ENCODE measurements at regions not wholly inside any gene's neighbourhood (a gene's known extent, or its start where the extent isn't known, plus 50 kb on each side); places are given as distances from the start of the nearest gene placed in this dataset.

DNA sequence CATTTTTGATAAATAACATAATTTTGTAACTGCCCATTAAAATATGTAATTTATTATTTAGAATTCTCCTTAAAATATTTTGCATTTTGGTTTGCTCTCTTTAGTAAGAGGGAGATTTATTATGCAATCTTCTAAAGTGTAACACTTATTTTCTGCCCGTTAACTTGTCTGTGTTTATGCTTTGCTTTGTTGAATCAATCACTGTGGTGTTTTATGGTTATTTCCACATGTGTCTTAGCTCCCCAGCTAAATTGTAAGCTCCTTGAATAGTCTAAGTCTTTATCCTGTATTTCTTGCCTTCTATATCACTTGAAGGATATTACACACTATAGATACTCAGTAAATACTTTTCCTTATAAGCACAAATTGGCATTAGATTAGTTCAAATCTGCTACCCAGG, 166.6 kb upstream of the SPRED2 start:
- H3K27me3 ChIP-seq (ENCODE audit: control insufficient read depth, insufficient read depth, low read length) = no peaks in the 10 kb centered on the region
- TF ChIP-seq, protein P1, sequence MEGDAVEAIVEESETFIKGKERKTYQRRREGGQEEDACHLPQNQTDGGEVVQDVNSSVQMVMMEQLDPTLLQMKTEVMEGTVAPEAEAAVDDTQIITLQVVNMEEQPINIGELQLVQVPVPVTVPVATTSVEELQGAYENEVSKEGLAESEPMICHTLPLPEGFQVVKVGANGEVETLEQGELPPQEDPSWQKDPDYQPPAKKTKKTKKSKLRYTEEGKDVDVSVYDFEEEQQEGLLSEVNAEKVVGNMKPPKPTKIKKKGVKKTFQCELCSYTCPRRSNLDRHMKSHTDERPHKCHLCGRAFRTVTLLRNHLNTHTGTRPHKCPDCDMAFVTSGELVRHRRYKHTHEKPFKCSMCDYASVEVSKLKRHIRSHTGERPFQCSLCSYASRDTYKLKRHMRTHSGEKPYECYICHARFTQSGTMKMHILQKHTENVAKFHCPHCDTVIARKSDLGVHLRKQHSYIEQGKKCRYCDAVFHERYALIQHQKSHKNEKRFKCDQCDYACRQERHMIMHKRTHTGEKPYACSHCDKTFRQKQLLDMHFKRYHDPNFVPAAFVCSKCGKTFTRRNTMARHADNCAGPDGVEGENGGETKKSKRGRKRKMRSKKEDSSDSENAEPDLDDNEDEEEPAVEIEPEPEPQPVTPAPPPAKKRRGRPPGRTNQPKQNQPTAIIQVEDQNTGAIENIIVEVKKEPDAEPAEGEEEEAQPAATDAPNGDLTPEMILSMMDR (IDR thresholded peaks at IDR 0.05; ENCODE audit: insufficient read depth, low read length, poor library complexity, severe bottlenecking) = no peak

DNA sequence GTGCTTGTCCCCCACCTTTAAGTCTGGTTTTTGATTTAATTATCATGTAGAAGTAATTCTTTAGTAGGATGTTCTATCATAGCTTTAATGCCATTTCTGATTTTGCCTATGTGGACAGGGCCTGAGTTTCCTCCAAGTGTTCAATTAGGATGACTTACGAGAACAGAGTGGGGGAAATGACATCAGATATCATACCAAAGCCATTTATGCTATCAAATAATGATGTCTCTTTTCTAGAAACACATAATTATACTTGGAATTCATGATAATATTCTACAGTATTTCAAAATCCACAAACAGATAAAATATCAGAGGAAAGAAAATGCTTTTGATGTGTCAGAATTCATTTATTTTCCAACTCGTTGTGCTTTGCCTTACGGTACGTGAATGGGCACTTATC, 165.9 kb upstream of the SPRED2 start:
- Histone ChIP-seq H3K36me3 (ENCODE audit: control insufficient read depth, insufficient read depth, low read length) (no peaks in the 10 kb centered on the region), H3K27me3 (ENCODE audit: control insufficient read depth, insufficient read depth, low read length) (no peaks in the 10 kb centered on the region), H3K4me3 (ENCODE audit: low read depth, low read length) (no peak overlapping the region)
- TF ChIP-seq, protein P1 (IDR thresholded peaks at IDR 0.05; ENCODE audit: insufficient read depth, low read length, poor library complexity, severe bottlenecking) = no peak
- DNase-seq (ENCODE audit: low read depth) = no peak

More for the DNA sequence above, 166.6 kb upstream of the SPRED2 start:
- H3K36me3 ChIP-seq (ENCODE audit: control insufficient read depth, insufficient read depth, low read length) = no peaks in the 10 kb centered on the region
- no peak for DNase-seq (ENCODE audit: low read depth)
- H3K4me3 ChIP-seq (ENCODE audit: low read depth, low read length) = no peak overlapping the region

DNA sequence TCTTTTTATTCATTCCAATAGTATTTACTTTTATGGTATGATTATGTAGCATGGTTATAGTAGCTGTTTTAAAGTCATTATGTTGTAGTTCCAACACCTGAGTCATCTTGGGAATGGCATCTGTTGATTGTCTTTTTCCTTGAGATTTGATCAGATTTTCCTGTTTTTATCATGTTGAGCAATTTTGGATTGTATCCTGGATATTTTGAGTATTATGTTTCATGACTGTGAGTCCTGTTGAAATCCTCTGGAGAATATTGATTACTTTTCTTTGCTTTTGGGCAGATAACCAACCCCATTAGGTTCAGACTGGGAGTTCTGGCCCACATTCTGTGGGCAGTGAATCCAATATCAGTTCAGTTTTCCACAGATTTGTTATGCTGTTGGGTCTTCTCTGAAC, 163.2 kb upstream of the SPRED2 start:
- H3K36me3 ChIP-seq (ENCODE audit: control insufficient read depth, insufficient read depth, low read length) = no peaks in the 10 kb centered on the region
- no peak for DNase-seq (ENCODE audit: low read depth)
- TF ChIP-seq, protein P1 (IDR thresholded peaks at IDR 0.05; ENCODE audit: insufficient read depth, low read length, poor library complexity, severe bottlenecking) = no peak

DNA sequence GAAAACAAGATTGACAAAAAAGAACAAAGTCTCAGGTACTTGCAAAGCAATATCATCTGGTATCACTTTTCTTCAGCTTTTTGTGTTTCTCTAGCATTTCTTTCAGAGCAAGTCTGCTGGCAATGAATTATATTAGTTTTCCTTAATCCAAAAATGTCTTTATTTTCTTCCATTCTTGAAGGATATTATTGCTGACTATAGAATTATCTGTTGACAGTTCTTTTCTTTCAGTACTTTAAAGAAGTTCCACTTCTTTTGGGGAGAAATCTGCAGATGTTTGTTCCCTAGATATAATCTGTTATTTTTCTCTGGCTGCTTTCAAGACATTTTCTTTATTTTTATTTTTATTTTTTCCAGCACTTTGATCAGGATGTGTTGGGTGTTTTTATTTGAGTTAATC, 161.8 kb upstream of the SPRED2 start:
- Histone ChIP-seq H3K36me3 (ENCODE audit: control insufficient read depth, insufficient read depth, low read length) (no peaks in the 10 kb centered on the region), H3K4me3 (ENCODE audit: low read depth, low read length) (no peak overlapping the region), H3K27me3 (ENCODE audit: control insufficient read depth, insufficient read depth, low read length) (no peaks in the 10 kb centered on the region)
- no peak for DNase-seq (ENCODE audit: low read depth)
- TF ChIP-seq, protein P1 (IDR thresholded peaks at IDR 0.05; ENCODE audit: insufficient read depth, low read length, poor library complexity, severe bottlenecking) = no peak

More for the DNA sequence above, 163.2 kb upstream of the SPRED2 start:
- no peaks in the 10 kb centered on the region for H3K27me3 ChIP-seq (ENCODE audit: control insufficient read depth, insufficient read depth, low read length)
- H3K4me3 ChIP-seq (ENCODE audit: low read depth, low read length) = no peak overlapping the region

DNA sequence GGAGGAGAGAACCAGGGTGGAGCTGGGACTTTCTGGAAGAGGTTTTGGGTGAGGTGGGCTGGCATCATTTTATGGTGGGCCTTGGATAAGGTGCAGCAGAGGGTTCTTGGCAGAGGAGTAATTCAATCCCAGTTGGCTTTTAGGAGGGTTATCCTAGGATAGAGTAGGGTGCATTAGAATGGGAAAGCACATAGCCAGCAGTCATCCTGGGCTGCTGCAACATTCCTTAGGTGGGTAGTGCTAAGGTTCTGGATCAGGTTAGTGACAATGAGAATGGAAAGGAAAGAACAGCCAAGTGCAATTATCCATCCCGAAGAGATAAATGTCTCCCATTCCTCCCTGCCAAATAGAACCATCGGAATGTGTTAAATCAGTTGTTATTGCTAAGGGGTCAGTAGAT, 157.3 kb upstream of the SPRED2 start:
- Histone ChIP-seq H3K27me3 (ENCODE audit: control insufficient read depth, insufficient read depth, low read length) (no peaks in the 10 kb centered on the region), H3K36me3 (ENCODE audit: control insufficient read depth, insufficient read depth, low read length) (no peaks in the 10 kb centered on the region), H3K4me3 (ENCODE audit: low read depth, low read length) (no peak overlapping the region)
- DNase-seq (ENCODE audit: low read depth) = no peak
- TF ChIP-seq, protein P1 (IDR thresholded peaks at IDR 0.05; ENCODE audit: insufficient read depth, low read length, poor library complexity, severe bottlenecking) = no peak

DNA sequence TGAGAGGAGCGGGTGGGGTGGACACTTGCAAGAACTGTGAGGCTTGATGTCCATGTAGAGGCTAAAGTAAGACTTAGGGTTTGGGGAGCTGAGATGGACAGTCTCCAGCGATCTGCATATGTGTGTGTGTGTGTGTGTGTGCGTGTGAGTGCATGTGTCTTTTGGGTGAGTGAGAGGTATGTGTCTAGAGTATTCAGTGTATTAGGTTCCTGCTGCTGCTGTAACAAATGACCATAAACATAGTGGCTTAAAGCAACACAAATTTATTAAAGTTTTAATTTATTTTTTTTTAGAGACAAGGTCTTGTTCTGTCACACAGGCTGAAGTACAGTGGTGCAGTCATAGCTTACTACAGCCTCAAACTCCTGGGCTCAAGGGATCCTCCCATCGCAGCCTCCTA, 155.4 kb upstream of the SPRED2 start:
- Histone ChIP-seq H3K27me3 (ENCODE audit: control insufficient read depth, insufficient read depth, low read length) (no peaks in the 10 kb centered on the region), H3K4me3 (ENCODE audit: low read depth, low read length) (no peak overlapping the region), H3K36me3 (ENCODE audit: control insufficient read depth, insufficient read depth, low read length) (no peaks in the 10 kb centered on the region)
- TF ChIP-seq, protein P1 (IDR thresholded peaks at IDR 0.05; ENCODE audit: insufficient read depth, low read length, poor library complexity, severe bottlenecking) = no peak
- no peak for DNase-seq (ENCODE audit: low read depth)

Measured in kidney epithelial cell (primary cell).